ENCODE measurements at regions not wholly inside any gene's neighbourhood (a gene's known extent, or its start where the extent isn't known, plus 50 kb on each side); places are given as distances from the start of the nearest gene placed in this dataset.
"Not testable (repeated sequence)": the region's sequence is repeated elsewhere in the genome, so short reads cannot be mapped to it uniquely, and the experiment has no call there.

DNA sequence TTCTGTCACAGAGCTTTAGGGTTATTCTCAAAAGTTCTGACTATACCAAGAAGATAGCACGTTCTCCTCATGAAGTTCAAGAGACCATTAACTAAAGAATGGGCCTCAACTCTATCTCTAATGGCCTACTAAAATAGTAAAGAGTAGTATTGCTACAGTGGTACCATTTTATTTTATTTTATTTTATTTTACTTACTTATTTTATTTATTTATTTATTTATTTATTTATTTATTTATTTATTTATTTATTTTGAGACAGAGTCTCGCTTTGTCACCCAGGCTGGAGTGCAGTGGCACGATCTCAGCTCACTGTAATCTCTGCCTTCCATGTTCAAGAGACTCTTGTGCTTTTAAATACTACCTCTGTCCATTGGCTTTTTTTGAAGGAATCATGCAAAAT is 52.5 kb upstream of the SCRG1 start:
- TF ChIP-seq CTCF (IDR thresholded peaks at IDR 0.05); TAF1 (IDR thresholded peaks at IDR 0.05; ENCODE audit: borderline replicate concordance, low read depth, low read length); GABPA (IDR thresholded peaks at IDR 0.05; ENCODE audit: low read depth); RAD21 (IDR thresholded peaks at IDR 0.05; ENCODE audit: low read length); POLR2AphosphoS5 (IDR thresholded peaks at IDR 0.05; ENCODE audit: low read depth, low read length); FOXJ3 (CRISPR knock-in tag; IDR thresholded peaks at IDR 0.05): not testable (repeated sequence)
- TF ChIP-seq, protein P1, sequence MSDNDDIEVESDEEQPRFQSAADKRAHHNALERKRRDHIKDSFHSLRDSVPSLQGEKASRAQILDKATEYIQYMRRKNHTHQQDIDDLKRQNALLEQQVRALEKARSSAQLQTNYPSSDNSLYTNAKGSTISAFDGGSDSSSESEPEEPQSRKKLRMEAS (IDR thresholded peaks at IDR 0.05; ENCODE audit: low read depth): not testable (repeated sequence)
- TF ChIP-seq, protein P2, sequence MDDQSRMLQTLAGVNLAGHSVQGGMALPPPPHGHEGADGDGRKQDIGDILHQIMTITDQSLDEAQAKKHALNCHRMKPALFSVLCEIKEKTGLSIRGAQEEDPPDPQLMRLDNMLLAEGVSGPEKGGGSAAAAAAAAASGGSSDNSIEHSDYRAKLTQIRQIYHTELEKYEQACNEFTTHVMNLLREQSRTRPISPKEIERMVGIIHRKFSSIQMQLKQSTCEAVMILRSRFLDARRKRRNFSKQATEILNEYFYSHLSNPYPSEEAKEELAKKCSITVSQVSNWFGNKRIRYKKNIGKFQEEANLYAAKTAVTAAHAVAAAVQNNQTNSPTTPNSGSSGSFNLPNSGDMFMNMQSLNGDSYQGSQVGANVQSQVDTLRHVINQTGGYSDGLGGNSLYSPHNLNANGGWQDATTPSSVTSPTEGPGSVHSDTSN (IDR thresholded peaks at IDR 0.05): not testable (repeated sequence)
